Left ventricle myocardium inferior (tissue), 1 donor: ENCODE measurements at regions not wholly inside any gene's neighbourhood (a gene's known extent, or its start where the extent isn't known, plus 50 kb on each side); places are given as distances from the start of the nearest gene placed in this dataset.

Experiments
- DNase-seq: peaks from one replicate; pipeline ENCODE4 v3.0.0-alpha.2; 2020
- H3K27ac ChIP-seq: fragments of 200-600 bp; replicated peaks from 2 replicates; pipeline ENCODE4 v1.8.0; 2021
- H3K27me3 ChIP-seq: fragments of 200-600 bp; 2 replicates; pipeline ENCODE4 v1.8.0; 2021; ENCODE audit warnings: low read depth
- H3K36me3 ChIP-seq: fragments of 200-600 bp; 2 replicates; pipeline ENCODE4 v1.8.0; 2021
- H3K4me1 ChIP-seq: fragments of 200-600 bp; 2 replicates; pipeline ENCODE4 v1.8.0; 2021
- H3K4me3 ChIP-seq: fragments of 200-600 bp; 2 replicates; pipeline ENCODE4 v1.8.0; 2021; ENCODE audit warnings: mild to moderate bottlenecking, moderate library complexity
- H3K9me3 ChIP-seq: fragments of 200-600 bp; replicated peaks from 2 replicates; pipeline ENCODE4 v1.8.0; 2021
- CTCF ChIP-seq: fragments of 200-600 bp; IDR thresholded peaks from 2 replicates; pipeline ENCODE4 v1.8.0; 2021; ENCODE audit warnings: antibody characterized with exemption, mild to moderate bottlenecking, borderline replicate concordance
- intact Hi-C: fragments of 100-400 bp; cut with micrococcal nuclease; formaldehyde crosslinking; loops from one replicate; pipeline ENCODE4 v1.11.0; 2022
- donor health status: DM: no; HTN: yes; CAD: no; lungs with severe emphysema.

- intact Hi-C loops: no loop called here
- H3K4me3 ChIP-seq: no peak overlapping the region
- peaks cover 6% of the 10 kb centered on the region for H3K4me1 ChIP-seq
Measured at GRCh38 chr15:36059596-36059995, 513.6 kb upstream of the DPH6 start.

GRCh38 chr15:36062357-36062756 lies 516.4 kb upstream of the DPH6 start:
- no peaks in the 10 kb centered on the region for H3K9me3 ChIP-seq

More at GRCh38 chr15:36059596-36059995, 513.6 kb upstream of the DPH6 start:
- DNase-seq: no peak
- Histone ChIP-seq H3K27me3 (no peaks in the 10 kb centered on the region), H3K27ac (no peak overlapping the region), H3K36me3 (no peaks in the 10 kb centered on the region), H3K9me3 (no peaks in the 10 kb centered on the region)
- no peak for TF ChIP-seq CTCF

DNA sequence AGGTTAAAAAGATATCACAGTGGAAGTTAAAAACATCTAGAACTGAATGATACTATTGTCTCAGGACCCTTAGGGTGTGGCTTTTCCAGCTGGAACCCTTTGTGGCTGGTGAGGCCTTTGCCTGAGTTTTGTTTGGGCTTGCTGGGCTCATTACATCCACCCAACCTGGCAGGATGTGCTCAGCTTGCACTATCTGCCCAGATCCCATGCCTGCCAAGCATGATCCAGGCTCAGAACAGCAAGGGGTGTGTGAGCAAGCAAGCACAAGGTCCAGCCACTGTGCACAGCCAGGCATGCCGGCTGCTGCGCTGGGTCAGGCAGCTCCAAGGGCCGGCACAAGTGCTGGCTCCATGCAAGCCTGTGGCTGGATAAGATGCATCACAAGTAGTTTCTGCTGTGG lies 512.7 kb upstream of the CDIN1 start:
- intact Hi-C loops: no loop called here
- H3K27ac ChIP-seq: no peak overlapping the region
- peaks cover 6% of the 10 kb centered on the region for H3K4me1 ChIP-seq
- no peaks in the 10 kb centered on the region for H3K27me3 ChIP-seq
- H3K36me3 ChIP-seq: no peaks in the 10 kb centered on the region
- no peak overlapping the region for H3K4me3 ChIP-seq
- no peak for DNase-seq
- no peaks in the 10 kb centered on the region for H3K9me3 ChIP-seq
- TF ChIP-seq CTCF: no peak

More at GRCh38 chr15:36062357-36062756, 516.4 kb upstream of the DPH6 start:
- Histone ChIP-seq H3K4me3 (no peak overlapping the region), H3K4me1 (peaks cover 6% of the 10 kb centered on the region), H3K27ac (no peak overlapping the region), H3K36me3 (no peaks in the 10 kb centered on the region), H3K27me3 (no peaks in the 10 kb centered on the region)
- no peak for DNase-seq
- intact Hi-C loops: no loop called here
- TF ChIP-seq CTCF: no peak

GRCh38 chr15:36067483-36068274 lies 511.7 kb upstream of the CDIN1 start:
- Histone ChIP-seq H3K4me3 (no peak overlapping the region), H3K4me1 (peaks cover 2% of the 10 kb centered on the region), H3K9me3 (no peaks in the 10 kb centered on the region), H3K27me3 (no peaks in the 10 kb centered on the region), H3K27ac (no peak overlapping the region), H3K36me3 (no peaks in the 10 kb centered on the region)
- TF ChIP-seq CTCF: no peak
- DNase-seq: no peak
- intact Hi-C loops: no loop called here

DNA sequence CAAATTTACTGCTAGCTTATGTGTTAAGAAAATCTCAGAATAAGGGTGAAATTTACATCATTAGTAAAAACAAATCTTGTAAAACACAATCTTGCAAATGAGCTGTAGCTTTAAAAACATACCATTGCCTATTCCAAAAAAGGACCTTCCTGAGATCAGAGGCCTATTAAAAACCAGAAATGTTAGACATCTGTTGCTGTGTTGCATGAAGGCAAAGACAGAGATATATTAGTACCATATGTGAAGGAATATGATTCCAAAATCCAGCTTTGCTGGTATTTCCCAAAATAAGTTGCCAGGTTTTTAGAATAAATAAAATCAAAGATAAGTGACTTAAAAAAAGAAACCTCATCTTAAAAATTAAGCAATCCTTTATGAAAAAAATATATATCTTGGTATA lies 504.1 kb upstream of the CDIN1 start:
- Histone ChIP-seq H3K4me3 (no peak overlapping the region), H3K27ac (no peak overlapping the region), H3K4me1 (no peaks in the 10 kb centered on the region), H3K36me3 (no peaks in the 10 kb centered on the region), H3K27me3 (no peaks in the 10 kb centered on the region), H3K9me3 (no peaks in the 10 kb centered on the region)
- no peak for DNase-seq
- intact Hi-C loops: no loop called here
- no peak for TF ChIP-seq CTCF
